ENCODE measurements at regions not wholly inside any gene's neighbourhood (a gene's known extent, or its start where the extent isn't known, plus 50 kb on each side); places are given as distances from the start of the nearest gene placed in this dataset.

GRCh38 chr1:34621916-34622315 lies 132.9 kb upstream of the GJB5 start:
- TF ChIP-seq NR2C1 (IDR thresholded peaks at IDR 0.05) (no peak), NR2C1 (tag; IDR thresholded peaks at IDR 0.05) (no peak), GATAD2B (IDR thresholded peaks at IDR 0.05; ENCODE audit: borderline replicate concordance) (no peak), POLR2A (conservative IDR thresholded peaks at IDR 0.05) (no peak), SMARCB1 (IDR thresholded peaks at IDR 0.05; ENCODE audit: insufficient read length, low read depth) (no peak), ATF2 (CRISPR knock-in tag; IDR thresholded peaks at IDR 0.05) (no peak)
- TF ChIP-seq, protein P1, sequence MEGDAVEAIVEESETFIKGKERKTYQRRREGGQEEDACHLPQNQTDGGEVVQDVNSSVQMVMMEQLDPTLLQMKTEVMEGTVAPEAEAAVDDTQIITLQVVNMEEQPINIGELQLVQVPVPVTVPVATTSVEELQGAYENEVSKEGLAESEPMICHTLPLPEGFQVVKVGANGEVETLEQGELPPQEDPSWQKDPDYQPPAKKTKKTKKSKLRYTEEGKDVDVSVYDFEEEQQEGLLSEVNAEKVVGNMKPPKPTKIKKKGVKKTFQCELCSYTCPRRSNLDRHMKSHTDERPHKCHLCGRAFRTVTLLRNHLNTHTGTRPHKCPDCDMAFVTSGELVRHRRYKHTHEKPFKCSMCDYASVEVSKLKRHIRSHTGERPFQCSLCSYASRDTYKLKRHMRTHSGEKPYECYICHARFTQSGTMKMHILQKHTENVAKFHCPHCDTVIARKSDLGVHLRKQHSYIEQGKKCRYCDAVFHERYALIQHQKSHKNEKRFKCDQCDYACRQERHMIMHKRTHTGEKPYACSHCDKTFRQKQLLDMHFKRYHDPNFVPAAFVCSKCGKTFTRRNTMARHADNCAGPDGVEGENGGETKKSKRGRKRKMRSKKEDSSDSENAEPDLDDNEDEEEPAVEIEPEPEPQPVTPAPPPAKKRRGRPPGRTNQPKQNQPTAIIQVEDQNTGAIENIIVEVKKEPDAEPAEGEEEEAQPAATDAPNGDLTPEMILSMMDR (IDR thresholded peaks at IDR 0.05 in 2 of 3, conservative IDR thresholded peaks at IDR 0.05 in 1 of 3; ENCODE audit: insufficient read depth in 2 of 3, low read depth in 1 of 3, low read length in 3 of 3) = no peak

Data from K562 (cell line).